GM23338 (cell line): ENCODE measurements at regions not wholly inside any gene's neighbourhood (a gene's known extent, or its start where the extent isn't known, plus 50 kb on each side); places are given as distances from the start of the nearest gene placed in this dataset.

Experiments
- ATAC-seq: fragments of 200-7000 bp; cut with Tn5 transposase; 3 replicates; pipeline ENCODE4 v1.9.1; 2020
- DNase-seq: peaks from one replicate; pipeline ENCODE4 v3.0.0-alpha.2; 2015; ENCODE audit warnings: low spot score
- H2AFZ ChIP-seq: fragments of 200-600 bp; sonication (generic); 2 replicates; pipeline ENCODE4 v1.8.0; 2016; ENCODE audit warnings: antibody characterized with exemption, mild to moderate bottlenecking, moderate library complexity
- H3F3A ChIP-seq: fragments of 200-600 bp; sonication (generic); replicated peaks from 2 replicates; pipeline ENCODE4 v1.8.0; 2017; ENCODE audit warnings: antibody characterized with exemption, mixed run types, low read depth
- H3K27ac ChIP-seq: fragments of 200-600 bp; sonication (generic); 2 replicates; pipeline ENCODE4 v1.6.1; 2016; ENCODE audit warnings: low read depth
- H3K27me3 ChIP-seq: fragments of 200-600 bp; sonication (generic); 2 replicates; pipeline ENCODE4 v1.8.0; 2016; ENCODE audit warnings: mild to moderate bottlenecking, mixed run types, moderate library complexity; ENCODE audit not compliant: insufficient read depth
- H3K36me3 ChIP-seq: fragments of 200-600 bp; sonication (generic); 2 replicates; pipeline ENCODE4 v1.8.0; 2016; ENCODE audit warnings: mild to moderate bottlenecking; ENCODE audit not compliant: insufficient read depth
- H3K4me1 ChIP-seq: fragments of 200-600 bp; sonication (generic); 2 replicates; pipeline ENCODE4 v1.8.0; 2016; ENCODE audit warnings: mild to moderate bottlenecking, moderate library complexity; ENCODE audit not compliant: insufficient read depth
- H3K4me2 ChIP-seq: fragments of 200-600 bp; sonication (generic); 2 replicates; pipeline ENCODE4 v1.7.1; 2017; ENCODE audit warnings: mixed run types
- H3K4me3 ChIP-seq: fragments of 200-600 bp; sonication (generic); 2 replicates; pipeline ENCODE4 v1.6.1; 2016; ENCODE audit warnings: mixed run types
- H3K79me2 ChIP-seq: fragments of 200-600 bp; sonication (generic); replicated peaks from 2 replicates; pipeline ENCODE4 v1.8.0; 2017; ENCODE audit warnings: mild to moderate bottlenecking; ENCODE audit not compliant: insufficient read depth
- H3K9me2 ChIP-seq: fragments of 200-600 bp; sonication (generic); 2 replicates; pipeline ENCODE4 v1.8.0; 2017; ENCODE audit not compliant: insufficient read depth
- H4K20me1 ChIP-seq: fragments of 200-600 bp; sonication (generic); replicated peaks from 2 replicates; pipeline ENCODE4 v1.8.0; 2017; ENCODE audit warnings: mild to moderate bottlenecking; ENCODE audit not compliant: insufficient read depth
- H3K27ac Mint-ChIP-seq: 2 replicates; pipeline ENCODE4 v1.8.0; 2020; ENCODE audit warnings: inconsistent platforms, mild to moderate bottlenecking, moderate library complexity, mixed read lengths
- H3K27me3 Mint-ChIP-seq: 3 replicates; pipeline ENCODE4 v1.8.0; 2022; ENCODE audit warnings: low read depth, mild to moderate bottlenecking, moderate library complexity, mixed read lengths, inconsistent platforms; ENCODE audit not compliant: insufficient read depth, poor library complexity
- H3K36me3 Mint-ChIP-seq: 3 replicates; pipeline ENCODE4 v1.8.0; 2021; ENCODE audit warnings: low read depth, mild to moderate bottlenecking, inconsistent platforms, moderate library complexity, mixed read lengths
- H3K4me1 Mint-ChIP-seq: 3 replicates; pipeline ENCODE4 v1.8.0; 2020; ENCODE audit warnings: mild to moderate bottlenecking, inconsistent platforms, mixed read lengths
- H3K4me3 Mint-ChIP-seq: 3 replicates; pipeline ENCODE4 v1.8.0; 2021; ENCODE audit warnings: moderate library complexity, mild to moderate bottlenecking, inconsistent platforms, mixed read lengths
- H3K9me3 Mint-ChIP-seq: 3 replicates; pipeline ENCODE4 v1.8.0; 2020; ENCODE audit warnings: moderate library complexity, mild to moderate bottlenecking, inconsistent platforms, mixed read lengths
- EZH2 ChIP-seq: fragments of 200-600 bp; sonication (generic); IDR thresholded peaks from one replicate; pipeline ENCODE4 v1.8.0; 2017; ENCODE audit warnings: antibody characterized with exemption, mild to moderate bottlenecking, low read depth; ENCODE audit not compliant: unreplicated experiment
- EZH2phosphoT487 ChIP-seq: fragments of 200-600 bp; sonication (generic); IDR thresholded peaks from one replicate; pipeline ENCODE4 v1.8.1; 2018; ENCODE audit warnings: antibody characterized with exemption; ENCODE audit not compliant: unreplicated experiment
- POLR2AphosphoS5 ChIP-seq: IDR thresholded peaks from 2 replicates; pipeline ENCODE4 v1.6.1; 2016; ENCODE audit warnings: antibody characterized with exemption, low read depth
- STAT1 ChIP-seq: IDR thresholded peaks from one replicate; pipeline ENCODE4 v1.6.1; 2016; ENCODE audit warnings: antibody characterized with exemption; ENCODE audit not compliant: unreplicated experiment
- ZNF114 ChIP-seq: fragments of 250-450 bp; sonication (Bioruptor Pico); IDR thresholded peaks from 2 replicates; pipeline ENCODE4 v1.5.0; 2020; ENCODE audit warnings: mild to moderate bottlenecking, moderate library complexity
- TF ChIP-seq, protein P1 (sequence below): fragments of 250-450 bp; sonication (Bioruptor Pico); IDR thresholded peaks from 2 replicates; pipeline ENCODE4 v1.5.0; 2020; ENCODE audit warnings: mild to moderate bottlenecking, moderate library complexity
- TF ChIP-seq, protein P2 (sequence below), 2 experiments: fragments of 200-600 bp in 1 of 2; sonication (generic) in 1 of 2; conservative IDR thresholded peaks; 2 replicates each; pipeline versions ENCODE4 v1.5.1 to v1.6.1; 2016 to 2017; ENCODE audit warnings: antibody characterized with exemption in 2 of 2, low read depth in 2 of 2, mild to moderate bottlenecking in 2 of 2, moderate library complexity in 1 of 2
- TF ChIP-seq, protein P3 (sequence below): IDR thresholded peaks from 2 replicates; pipeline ENCODE4 v1.6.1; 2016; ENCODE audit warnings: antibody characterized with exemption
- TF ChIP-seq, protein P4 (sequence below): IDR thresholded peaks from one replicate; pipeline ENCODE4 v1.6.1; 2018; ENCODE audit warnings: antibody characterized with exemption; ENCODE audit not compliant: unreplicated experiment

DNA sequence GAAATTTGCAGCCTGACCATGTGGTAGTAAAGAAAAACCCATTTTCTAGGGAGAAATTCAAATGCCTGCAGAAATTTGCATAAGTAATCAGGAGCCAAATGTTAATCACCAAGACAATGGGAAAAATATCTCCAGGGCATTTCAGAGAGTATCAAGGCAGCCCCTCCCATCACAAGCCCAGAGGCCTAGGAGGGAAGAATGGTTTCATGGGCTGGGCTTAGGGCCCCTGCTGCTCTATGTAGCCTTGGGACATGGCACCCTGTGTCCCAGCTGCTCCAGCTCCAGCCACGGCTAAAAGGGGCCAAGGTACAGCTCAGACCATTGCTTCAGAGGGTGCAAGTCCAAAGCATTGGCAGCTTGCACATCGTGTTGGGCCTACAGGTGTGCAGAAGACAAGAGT is 117.2 kb upstream of the RALGAPA2 start:
- TF ChIP-seq, protein P1, sequence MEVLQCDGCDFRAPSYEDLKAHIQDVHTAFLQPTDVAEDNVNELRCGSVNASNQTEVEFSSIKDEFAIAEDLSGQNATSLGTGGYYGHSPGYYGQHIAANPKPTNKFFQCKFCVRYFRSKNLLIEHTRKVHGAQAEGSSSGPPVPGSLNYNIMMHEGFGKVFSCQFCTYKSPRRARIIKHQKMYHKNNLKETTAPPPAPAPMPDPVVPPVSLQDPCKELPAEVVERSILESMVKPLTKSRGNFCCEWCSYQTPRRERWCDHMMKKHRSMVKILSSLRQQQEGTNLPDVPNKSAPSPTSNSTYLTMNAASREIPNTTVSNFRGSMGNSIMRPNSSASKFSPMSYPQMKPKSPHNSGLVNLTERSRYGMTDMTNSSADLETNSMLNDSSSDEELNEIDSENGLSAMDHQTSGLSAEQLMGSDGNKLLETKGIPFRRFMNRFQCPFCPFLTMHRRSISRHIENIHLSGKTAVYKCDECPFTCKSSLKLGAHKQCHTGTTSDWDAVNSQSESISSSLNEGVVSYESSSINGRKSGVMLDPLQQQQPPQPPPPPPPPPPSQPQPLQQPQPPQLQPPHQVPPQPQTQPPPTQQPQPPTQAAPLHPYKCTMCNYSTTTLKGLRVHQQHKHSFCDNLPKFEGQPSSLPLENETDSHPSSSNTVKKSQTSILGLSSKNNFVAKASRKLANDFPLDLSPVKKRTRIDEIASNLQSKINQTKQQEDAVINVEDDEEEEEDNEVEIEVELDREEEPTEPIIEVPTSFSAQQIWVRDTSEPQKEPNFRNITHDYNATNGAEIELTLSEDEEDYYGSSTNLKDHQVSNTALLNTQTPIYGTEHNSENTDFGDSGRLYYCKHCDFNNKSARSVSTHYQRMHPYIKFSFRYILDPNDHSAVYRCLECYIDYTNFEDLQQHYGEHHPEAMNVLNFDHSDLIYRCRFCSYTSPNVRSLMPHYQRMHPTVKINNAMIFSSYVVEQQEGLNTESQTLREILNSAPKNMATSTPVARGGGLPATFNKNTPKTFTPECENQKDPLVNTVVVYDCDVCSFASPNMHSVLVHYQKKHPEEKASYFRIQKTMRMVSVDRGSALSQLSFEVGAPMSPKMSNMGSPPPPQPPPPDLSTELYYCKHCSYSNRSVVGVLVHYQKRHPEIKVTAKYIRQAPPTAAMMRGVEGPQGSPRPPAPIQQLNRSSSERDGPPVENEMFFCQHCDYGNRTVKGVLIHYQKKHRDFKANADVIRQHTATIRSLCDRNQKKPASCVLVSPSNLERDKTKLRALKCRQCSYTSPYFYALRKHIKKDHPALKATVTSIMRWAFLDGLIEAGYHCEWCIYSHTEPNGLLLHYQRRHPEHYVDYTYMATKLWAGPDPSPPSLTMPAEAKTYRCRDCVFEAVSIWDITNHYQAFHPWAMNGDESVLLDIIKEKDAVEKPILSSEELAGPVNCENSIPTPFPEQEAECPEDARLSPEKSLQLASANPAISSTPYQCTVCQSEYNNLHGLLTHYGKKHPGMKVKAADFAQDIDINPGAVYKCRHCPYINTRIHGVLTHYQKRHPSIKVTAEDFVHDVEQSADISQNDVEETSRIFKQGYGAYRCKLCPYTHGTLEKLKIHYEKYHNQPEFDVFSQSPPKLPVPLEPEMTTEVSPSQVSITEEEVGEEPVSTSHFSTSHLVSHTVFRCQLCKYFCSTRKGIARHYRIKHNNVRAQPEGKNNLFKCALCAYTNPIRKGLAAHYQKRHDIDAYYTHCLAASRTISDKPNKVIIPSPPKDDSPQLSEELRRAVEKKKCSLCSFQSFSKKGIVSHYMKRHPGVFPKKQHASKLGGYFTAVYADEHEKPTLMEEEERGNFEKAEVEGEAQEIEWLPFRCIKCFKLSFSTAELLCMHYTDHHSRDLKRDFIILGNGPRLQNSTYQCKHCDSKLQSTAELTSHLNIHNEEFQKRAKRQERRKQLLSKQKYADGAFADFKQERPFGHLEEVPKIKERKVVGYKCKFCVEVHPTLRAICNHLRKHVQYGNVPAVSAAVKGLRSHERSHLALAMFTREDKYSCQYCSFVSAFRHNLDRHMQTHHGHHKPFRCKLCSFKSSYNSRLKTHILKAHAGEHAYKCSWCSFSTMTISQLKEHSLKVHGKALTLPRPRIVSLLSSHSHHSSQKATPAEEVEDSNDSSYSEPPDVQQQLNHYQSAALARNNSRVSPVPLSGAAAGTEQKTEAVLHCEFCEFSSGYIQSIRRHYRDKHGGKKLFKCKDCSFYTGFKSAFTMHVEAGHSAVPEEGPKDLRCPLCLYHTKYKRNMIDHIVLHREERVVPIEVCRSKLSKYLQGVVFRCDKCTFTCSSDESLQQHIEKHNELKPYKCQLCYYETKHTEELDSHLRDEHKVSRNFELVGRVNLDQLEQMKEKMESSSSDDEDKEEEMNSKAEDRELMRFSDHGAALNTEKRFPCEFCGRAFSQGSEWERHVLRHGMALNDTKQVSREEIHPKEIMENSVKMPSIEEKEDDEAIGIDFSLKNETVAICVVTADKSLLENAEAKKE (CRISPR knock-in tag): no peak
- TF ChIP-seq EZH2phosphoT487: no peak
- TF ChIP-seq POLR2AphosphoS5: no peak
- TF ChIP-seq STAT1: no peak
- TF ChIP-seq, protein P2, sequence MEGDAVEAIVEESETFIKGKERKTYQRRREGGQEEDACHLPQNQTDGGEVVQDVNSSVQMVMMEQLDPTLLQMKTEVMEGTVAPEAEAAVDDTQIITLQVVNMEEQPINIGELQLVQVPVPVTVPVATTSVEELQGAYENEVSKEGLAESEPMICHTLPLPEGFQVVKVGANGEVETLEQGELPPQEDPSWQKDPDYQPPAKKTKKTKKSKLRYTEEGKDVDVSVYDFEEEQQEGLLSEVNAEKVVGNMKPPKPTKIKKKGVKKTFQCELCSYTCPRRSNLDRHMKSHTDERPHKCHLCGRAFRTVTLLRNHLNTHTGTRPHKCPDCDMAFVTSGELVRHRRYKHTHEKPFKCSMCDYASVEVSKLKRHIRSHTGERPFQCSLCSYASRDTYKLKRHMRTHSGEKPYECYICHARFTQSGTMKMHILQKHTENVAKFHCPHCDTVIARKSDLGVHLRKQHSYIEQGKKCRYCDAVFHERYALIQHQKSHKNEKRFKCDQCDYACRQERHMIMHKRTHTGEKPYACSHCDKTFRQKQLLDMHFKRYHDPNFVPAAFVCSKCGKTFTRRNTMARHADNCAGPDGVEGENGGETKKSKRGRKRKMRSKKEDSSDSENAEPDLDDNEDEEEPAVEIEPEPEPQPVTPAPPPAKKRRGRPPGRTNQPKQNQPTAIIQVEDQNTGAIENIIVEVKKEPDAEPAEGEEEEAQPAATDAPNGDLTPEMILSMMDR (conservative IDR thresholded peaks at IDR 0.05; ENCODE audit: low read depth in 2 of 2): no peak
- TF ChIP-seq, protein P3, sequence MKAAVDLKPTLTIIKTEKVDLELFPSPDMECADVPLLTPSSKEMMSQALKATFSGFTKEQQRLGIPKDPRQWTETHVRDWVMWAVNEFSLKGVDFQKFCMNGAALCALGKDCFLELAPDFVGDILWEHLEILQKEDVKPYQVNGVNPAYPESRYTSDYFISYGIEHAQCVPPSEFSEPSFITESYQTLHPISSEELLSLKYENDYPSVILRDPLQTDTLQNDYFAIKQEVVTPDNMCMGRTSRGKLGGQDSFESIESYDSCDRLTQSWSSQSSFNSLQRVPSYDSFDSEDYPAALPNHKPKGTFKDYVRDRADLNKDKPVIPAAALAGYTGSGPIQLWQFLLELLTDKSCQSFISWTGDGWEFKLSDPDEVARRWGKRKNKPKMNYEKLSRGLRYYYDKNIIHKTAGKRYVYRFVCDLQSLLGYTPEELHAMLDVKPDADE: no peak
- no peak for TF ChIP-seq ZNF114
- TF ChIP-seq, protein P4, sequence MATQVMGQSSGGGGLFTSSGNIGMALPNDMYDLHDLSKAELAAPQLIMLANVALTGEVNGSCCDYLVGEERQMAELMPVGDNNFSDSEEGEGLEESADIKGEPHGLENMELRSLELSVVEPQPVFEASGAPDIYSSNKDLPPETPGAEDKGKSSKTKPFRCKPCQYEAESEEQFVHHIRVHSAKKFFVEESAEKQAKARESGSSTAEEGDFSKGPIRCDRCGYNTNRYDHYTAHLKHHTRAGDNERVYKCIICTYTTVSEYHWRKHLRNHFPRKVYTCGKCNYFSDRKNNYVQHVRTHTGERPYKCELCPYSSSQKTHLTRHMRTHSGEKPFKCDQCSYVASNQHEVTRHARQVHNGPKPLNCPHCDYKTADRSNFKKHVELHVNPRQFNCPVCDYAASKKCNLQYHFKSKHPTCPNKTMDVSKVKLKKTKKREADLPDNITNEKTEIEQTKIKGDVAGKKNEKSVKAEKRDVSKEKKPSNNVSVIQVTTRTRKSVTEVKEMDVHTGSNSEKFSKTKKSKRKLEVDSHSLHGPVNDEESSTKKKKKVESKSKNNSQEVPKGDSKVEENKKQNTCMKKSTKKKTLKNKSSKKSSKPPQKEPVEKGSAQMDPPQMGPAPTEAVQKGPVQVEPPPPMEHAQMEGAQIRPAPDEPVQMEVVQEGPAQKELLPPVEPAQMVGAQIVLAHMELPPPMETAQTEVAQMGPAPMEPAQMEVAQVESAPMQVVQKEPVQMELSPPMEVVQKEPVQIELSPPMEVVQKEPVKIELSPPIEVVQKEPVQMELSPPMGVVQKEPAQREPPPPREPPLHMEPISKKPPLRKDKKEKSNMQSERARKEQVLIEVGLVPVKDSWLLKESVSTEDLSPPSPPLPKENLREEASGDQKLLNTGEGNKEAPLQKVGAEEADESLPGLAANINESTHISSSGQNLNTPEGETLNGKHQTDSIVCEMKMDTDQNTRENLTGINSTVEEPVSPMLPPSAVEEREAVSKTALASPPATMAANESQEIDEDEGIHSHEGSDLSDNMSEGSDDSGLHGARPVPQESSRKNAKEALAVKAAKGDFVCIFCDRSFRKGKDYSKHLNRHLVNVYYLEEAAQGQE: no peak
- TF ChIP-seq EZH2: no peak
- Mint-ChIP-seq H3K9me3 (peaks cover 34% of the 10 kb centered on the region), H3K4me3 (no peak overlapping the region), H3K27me3 (peaks cover 7% of the 10 kb centered on the region), H3K4me1 (no peaks in the 10 kb centered on the region), H3K27ac (no peak overlapping the region), H3K36me3 (peaks cover 29% of the 10 kb centered on the region)
- Histone ChIP-seq H3K36me3 (no peaks in the 10 kb centered on the region), H3F3A (no peaks in the 10 kb centered on the region), H3K4me3 (no peak overlapping the region), H3K27ac (no peak overlapping the region), H3K4me1 (no peaks in the 10 kb centered on the region), H3K27me3 (no peaks in the 10 kb centered on the region), H2AFZ (no peak overlapping the region), H3K9me2 (no peaks in the 10 kb centered on the region; the same call in 1 of the 2 replicates), H4K20me1 (no peaks in the 10 kb centered on the region), H3K4me2 (no peak overlapping the region), H3K79me2 (no peaks in the 10 kb centered on the region)
- ATAC-seq: no peak
- DNase-seq: no peak
